ENCODE measurements at regions not wholly inside any gene's neighbourhood (a gene's known extent, or its start where the extent isn't known, plus 50 kb on each side); places are given as distances from the start of the nearest gene placed in this dataset.
A peak's percentile ranks its signal among the peaks of the same experiment; 100 is the strongest.

DNA sequence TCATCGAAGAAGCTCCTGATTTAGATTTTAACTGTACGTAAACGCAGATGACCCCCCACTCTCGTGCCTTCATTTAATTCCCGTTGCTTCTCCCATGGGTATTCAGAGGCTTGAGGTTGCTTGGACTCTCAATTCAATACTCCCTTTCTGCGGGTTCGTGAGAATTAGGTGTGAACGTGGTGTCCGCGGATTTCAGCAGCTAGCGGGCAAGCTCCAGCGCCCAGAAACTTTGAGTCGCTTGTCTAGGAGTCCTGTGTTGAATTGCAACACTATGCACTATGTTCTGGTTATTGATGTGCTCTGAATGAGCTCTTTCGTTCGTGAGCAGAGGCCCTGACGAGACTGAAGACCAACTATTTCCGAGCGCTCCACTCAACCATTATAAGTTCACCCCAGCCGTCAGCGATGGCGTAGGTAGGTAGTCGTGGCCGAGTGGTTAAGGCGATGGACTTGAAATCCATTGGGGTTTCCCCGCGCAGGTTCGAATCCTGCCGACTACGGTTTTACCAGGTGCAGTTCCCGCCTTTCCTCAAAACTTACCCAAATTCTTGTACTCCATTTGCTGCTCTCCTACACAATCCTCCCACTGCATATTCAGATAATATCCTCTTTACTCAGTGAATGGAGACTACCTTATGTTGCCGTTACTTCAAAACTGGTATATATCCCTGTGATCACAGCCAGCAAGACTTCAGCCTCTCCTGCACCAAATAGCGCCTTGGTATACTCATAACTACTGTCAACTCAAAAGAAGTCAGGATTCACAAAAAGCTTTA, 72.6 kb upstream of the ZNF184 start (continued):
- TF ChIP-seq, protein P1, sequence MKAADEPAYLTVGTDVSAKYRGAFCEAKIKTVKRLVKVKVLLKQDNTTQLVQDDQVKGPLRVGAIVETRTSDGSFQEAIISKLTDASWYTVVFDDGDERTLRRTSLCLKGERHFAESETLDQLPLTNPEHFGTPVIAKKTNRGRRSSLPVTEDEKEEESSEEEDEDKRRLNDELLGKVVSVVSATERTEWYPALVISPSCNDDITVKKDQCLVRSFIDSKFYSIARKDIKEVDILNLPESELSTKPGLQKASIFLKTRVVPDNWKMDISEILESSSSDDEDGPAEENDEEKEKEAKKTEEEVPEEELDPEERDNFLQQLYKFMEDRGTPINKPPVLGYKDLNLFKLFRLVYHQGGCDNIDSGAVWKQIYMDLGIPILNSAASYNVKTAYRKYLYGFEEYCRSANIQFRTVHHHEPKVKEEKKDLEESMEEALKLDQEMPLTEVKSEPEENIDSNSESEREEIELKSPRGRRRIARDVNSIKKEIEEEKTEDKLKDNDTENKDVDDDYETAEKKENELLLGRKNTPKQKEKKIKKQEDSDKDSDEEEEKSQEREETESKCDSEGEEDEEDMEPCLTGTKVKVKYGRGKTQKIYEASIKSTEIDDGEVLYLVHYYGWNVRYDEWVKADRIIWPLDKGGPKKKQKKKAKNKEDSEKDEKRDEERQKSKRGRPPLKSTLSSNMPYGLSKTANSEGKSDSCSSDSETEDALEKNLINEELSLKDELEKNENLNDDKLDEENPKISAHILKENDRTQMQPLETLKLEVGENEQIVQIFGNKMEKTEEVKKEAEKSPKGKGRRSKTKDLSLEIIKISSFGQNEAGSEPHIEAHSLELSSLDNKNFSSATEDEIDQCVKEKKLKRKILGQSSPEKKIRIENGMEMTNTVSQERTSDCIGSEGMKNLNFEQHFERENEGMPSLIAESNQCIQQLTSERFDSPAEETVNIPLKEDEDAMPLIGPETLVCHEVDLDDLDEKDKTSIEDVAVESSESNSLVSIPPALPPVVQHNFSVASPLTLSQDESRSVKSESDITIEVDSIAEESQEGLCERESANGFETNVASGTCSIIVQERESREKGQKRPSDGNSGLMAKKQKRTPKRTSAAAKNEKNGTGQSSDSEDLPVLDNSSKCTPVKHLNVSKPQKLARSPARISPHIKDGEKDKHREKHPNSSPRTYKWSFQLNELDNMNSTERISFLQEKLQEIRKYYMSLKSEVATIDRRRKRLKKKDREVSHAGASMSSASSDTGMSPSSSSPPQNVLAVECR (CRISPR knock-in tag; IDR thresholded peaks at IDR 0.05; ENCODE audit: borderline replicate concordance), result peak; percentile 59; the same call in 1 of the 2 replicates
- TF ChIP-seq ZBTB3 (CRISPR knock-in tag; IDR thresholded peaks at IDR 0.05; ENCODE audit: borderline replicate concordance, low read depth) (no peak), ZNF296 (CRISPR knock-in tag; conservative IDR thresholded peaks at IDR 0.05) (no peak), NCOR1 (IDR thresholded peaks at IDR 0.05; ENCODE audit: borderline replicate concordance, low read length) (0 out of 2 replicates have a peak, but pooled peaks have one; percentile 35), JDP2 (CRISPR knock-in tag; IDR thresholded peaks at IDR 0.05; ENCODE audit: borderline replicate concordance) (no peak), ZNF552 (CRISPR knock-in tag; IDR thresholded peaks at IDR 0.05; ENCODE audit: borderline replicate concordance) (no peak), KLF6 (CRISPR knock-in tag; IDR thresholded peaks at IDR 0.05) (no peak; the same call in 1 of the 2 replicates), ZNF792 (CRISPR knock-in tag; IDR thresholded peaks at IDR 0.05) (peak; percentile 84), ZNF18 (CRISPR knock-in tag; IDR thresholded peaks at IDR 0.05; ENCODE audit: insufficient replicate concordance) (peak; percentile 86), FOXC1 (CRISPR knock-in tag; IDR thresholded peaks at IDR 0.05; ENCODE audit: borderline replicate concordance) (no peak), ZMYM3 (CRISPR knock-in tag; IDR thresholded peaks at IDR 0.05) (peak; percentile 83), ZNF501 (CRISPR knock-in tag; IDR thresholded peaks at IDR 0.05) (peak; percentile 92), ZNF709 (CRISPR knock-in tag; IDR thresholded peaks at IDR 0.05) (peak; percentile 72; the same call in 1 of the 2 replicates), NFYB (CRISPR knock-in tag; IDR thresholded peaks at IDR 0.05) (peak; percentile 13; the same call in 1 of the 2 replicates), ETV5 (CRISPR knock-in tag; IDR thresholded peaks at IDR 0.05; ENCODE audit: borderline replicate concordance) (no peak), HMG20A (CRISPR knock-in tag; IDR thresholded peaks at IDR 0.05; ENCODE audit: borderline replicate concordance) (peak; percentile 68; the same call in 1 of the 2 replicates), ZBTB7A (CRISPR knock-in tag; IDR thresholded peaks at IDR 0.05) (no peak), EP300 (IDR thresholded peaks at IDR 0.05; ENCODE audit: low read depth in 2 of 2, low read length in 2 of 2) (no peak), EP300 (CRISPR knock-in tag; IDR thresholded peaks at IDR 0.05; ENCODE audit: borderline replicate concordance) (no peak), ZHX1 (CRISPR knock-in tag; IDR thresholded peaks at IDR 0.05; ENCODE audit: low read depth) (peak; percentile 94), HIVEP1 (CRISPR knock-in tag; IDR thresholded peaks at IDR 0.05) (no peak), NFRKB (IDR thresholded peaks at IDR 0.05) (no peak), CENPX (CRISPR knock-in tag; IDR thresholded peaks at IDR 0.05) (no peak)

Measured in HepG2 (cell line).